ENCODE measurements at regions not wholly inside any gene's neighbourhood (a gene's known extent, or its start where the extent isn't known, plus 50 kb on each side); places are given as distances from the start of the nearest gene placed in this dataset.

GRCh38 chr3:137249311-137249940, 291.6 kb downstream of the IL20RB start:
- CTCF ChIA-PET: no interaction called here

GRCh38 chr3:137259089-137259488, 301.3 kb downstream of the IL20RB start:
- no peak overlapping the region for H3K4me3 Mint-ChIP-seq
- POLR2A ChIA-PET: no interaction called here
- CTCF ChIA-PET: no interaction called here
- DNase-seq: no peak
- H3K4me1 Mint-ChIP-seq (ENCODE audit: low read depth): no peaks in the 10 kb centered on the region
- no peaks in the 10 kb centered on the region for H3K36me3 Mint-ChIP-seq (ENCODE audit: low read depth)
- intact Hi-C loops (cut with micrococcal nuclease): no loop called here
- no peak for ATAC-seq
- no peaks in the 10 kb centered on the region for H3K9me3 Mint-ChIP-seq
- no peaks in the 10 kb centered on the region for H3K27me3 Mint-ChIP-seq
- TF ChIP-seq CTCF (IDR thresholded peaks at IDR 0.05): no peak
- no peak overlapping the region for H3K27ac Mint-ChIP-seq

More at GRCh38 chr3:137249311-137249940, 291.6 kb downstream of the IL20RB start:
- intact Hi-C loops (cut with micrococcal nuclease): no loop called here
- no peaks in the 10 kb centered on the region for H3K4me1 Mint-ChIP-seq (ENCODE audit: low read depth)
- no peak overlapping the region for H3K4me3 Mint-ChIP-seq
- H3K9me3 Mint-ChIP-seq: peaks cover 5% of the 10 kb centered on the region
- H3K36me3 Mint-ChIP-seq (ENCODE audit: low read depth): no peaks in the 10 kb centered on the region
- DNase-seq (no peak), ATAC-seq (no peak)
- H3K27me3 Mint-ChIP-seq: no peaks in the 10 kb centered on the region
- H3K27ac Mint-ChIP-seq: no peak overlapping the region
- POLR2A ChIA-PET: no interaction called here
- no peak for TF ChIP-seq CTCF (IDR thresholded peaks at IDR 0.05)

- no peaks in the 10 kb centered on the region for H3K27me3 Mint-ChIP-seq
- H3K4me3 Mint-ChIP-seq: no peak overlapping the region
- CTCF ChIA-PET: no interaction called here
- no peaks in the 10 kb centered on the region for H3K9me3 Mint-ChIP-seq
- no peaks in the 10 kb centered on the region for H3K36me3 Mint-ChIP-seq (ENCODE audit: low read depth)
- POLR2A ChIA-PET: no interaction called here
- no peak for TF ChIP-seq CTCF (IDR thresholded peaks at IDR 0.05)
- DNase-seq (no peak), ATAC-seq (no peak)
- H3K27ac Mint-ChIP-seq: no peak overlapping the region
- intact Hi-C loops (cut with micrococcal nuclease): no loop called here
- H3K4me1 Mint-ChIP-seq (ENCODE audit: low read depth): no peaks in the 10 kb centered on the region
These were observed 301.9 kb downstream of the IL20RB start for GRCh38 chr3:137259701-137260100.

GRCh38 chr3:137264071-137264820, 306.5 kb downstream of the IL20RB start:
- no peak overlapping the region for H3K4me3 Mint-ChIP-seq
- ChIA-PET POLR2A (no interaction called here), CTCF (no interaction called here)
- H3K4me1 Mint-ChIP-seq (ENCODE audit: low read depth): no peaks in the 10 kb centered on the region
- no peaks in the 10 kb centered on the region for H3K36me3 Mint-ChIP-seq (ENCODE audit: low read depth)
- TF ChIP-seq CTCF (IDR thresholded peaks at IDR 0.05): no peak
- H3K9me3 Mint-ChIP-seq: no peaks in the 10 kb centered on the region
- H3K27ac Mint-ChIP-seq: no peak overlapping the region
- ATAC-seq: no peak
- DNase-seq: no peak
- no peaks in the 10 kb centered on the region for H3K27me3 Mint-ChIP-seq
- intact Hi-C loops (cut with micrococcal nuclease): no loop called here

GRCh38 chr3:137264843-137265330, 307.1 kb downstream of the IL20RB start:
- ChIA-PET CTCF (no interaction called here), POLR2A (no interaction called here)
- H3K4me1 Mint-ChIP-seq (ENCODE audit: low read depth): no peaks in the 10 kb centered on the region
- H3K9me3 Mint-ChIP-seq: no peaks in the 10 kb centered on the region
- H3K27me3 Mint-ChIP-seq: no peaks in the 10 kb centered on the region
- DNase-seq (no peak), ATAC-seq (no peak)
- intact Hi-C loops (cut with micrococcal nuclease): no loop called here
- no peak overlapping the region for H3K4me3 Mint-ChIP-seq
- H3K27ac Mint-ChIP-seq: no peak overlapping the region
- H3K36me3 Mint-ChIP-seq (ENCODE audit: low read depth): no peaks in the 10 kb centered on the region
- TF ChIP-seq CTCF (IDR thresholded peaks at IDR 0.05): no peak
